NCI-H2196 (cell line): ENCODE measurements at regions not wholly inside any gene's neighbourhood (a gene's known extent, or its start where the extent isn't known, plus 50 kb on each side); places are given as distances from the start of the nearest gene placed in this dataset.

Source experiments
- DNase-seq: peaks from one replicate; lab custom pipeline; 2025; ENCODE audit not compliant: unreplicated experiment; lab: John Stamatoyannopoulos, UW

GRCh38 chr5:162484095-162484494, 416.5 kb downstream of the GABRG2 start:
- no peak for DNase-seq

GRCh38 chr5:162484986-162485385, 417.4 kb downstream of the GABRG2 start:
- DNase-seq: no peak

- DNase-seq: no peak
Measured at GRCh38 chr5:162485666-162486292, 418.2 kb downstream of the GABRG2 start.

- no peak for DNase-seq
Measured at GRCh38 chr5:162487528-162488525, 420.3 kb downstream of the GABRG2 start.

GRCh38 chr5:162496100-162496808, 428.7 kb downstream of the GABRG2 start:
- DNase-seq: no peak

- DNase-seq: no peak
Measured at GRCh38 chr5:162497455-162497854, 429.9 kb downstream of the GABRG2 start.

- no peak for DNase-seq
Measured at GRCh38 chr5:162502780-162503179, 435.2 kb downstream of the GABRG2 start.

GRCh38 chr5:162503796-162504195, 436.2 kb downstream of the GABRG2 start:
- no peak for DNase-seq

GRCh38 chr5:162512935-162513565, 445.5 kb downstream of the GABRG2 start:
- DNase-seq: no peak

- no peak for DNase-seq
Measured at GRCh38 chr5:162514116-162514515, 446.5 kb downstream of the GABRG2 start.

- no peak for DNase-seq
Measured at GRCh38 chr5:162520878-162521277, 453.3 kb downstream of the GABRG2 start.

- no peak for DNase-seq
Measured at GRCh38 chr5:162529209-162529608, 461.6 kb downstream of the GABRG2 start.

- DNase-seq: no peak
Measured at GRCh38 chr5:162529886-162530285, 462.3 kb downstream of the GABRG2 start.

- no peak for DNase-seq
Measured at GRCh38 chr5:162543437-162543836, 475.9 kb downstream of the GABRG2 start.

GRCh38 chr5:162544905-162545304, 477.3 kb downstream of the GABRG2 start:
- no peak for DNase-seq

GRCh38 chr5:162550236-162550635, 482.7 kb downstream of the GABRG2 start:
- DNase-seq: no peak

GRCh38 chr5:162558120-162558519, 490.5 kb downstream of the GABRG2 start:
- DNase-seq: no peak

GRCh38 chr5:162567644-162568043, 500.1 kb downstream of the GABRG2 start:
- no peak for DNase-seq

GRCh38 chr5:162573758-162574157, 506.2 kb downstream of the GABRG2 start:
- no peak for DNase-seq

GRCh38 chr5:162591724-162592123, 524.2 kb downstream of the GABRG2 start:
- no peak for DNase-seq

- no peak for DNase-seq
Measured at GRCh38 chr5:162593881-162594280, 526.3 kb downstream of the GABRG2 start.
